Vagina (tissue), 2 donors: ENCODE measurements at regions not wholly inside any gene's neighbourhood (a gene's known extent, or its start where the extent isn't known, plus 50 kb on each side); places are given as distances from the start of the nearest gene placed in this dataset.

ENCODE experiments used
- DNase-seq, 2 donors: peaks; one replicate each; pipeline ENCODE4 v3.0.0-alpha.2; 2017; ENCODE audit errors: extremely low spot score in 2 of 2
- H3K27ac ChIP-seq: fragments of 200-600 bp; sonication (generic); one replicate; pipeline ENCODE4 v1.5.1; 2019
- H3K27me3 ChIP-seq: fragments of 200-600 bp; sonication (generic); one replicate; pipeline ENCODE4 v1.5.1; 2019
- H3K36me3 ChIP-seq, 2 donors: fragments of 200-600 bp; sonication (generic); one replicate each; pipeline ENCODE4 v1.5.1; 2017 to 2019
- H3K4me1 ChIP-seq: fragments of 200-600 bp; sonication (generic); one replicate; pipeline ENCODE4 v1.5.1; 2019
- H3K4me3 ChIP-seq, 2 donors: fragments of 200-600 bp; sonication (generic); 1 replicate in 1 of 2; 2 replicates in 1 of 2; pipeline ENCODE4 v1.5.1; 2016 to 2019
- H3K9me3 ChIP-seq: fragments of 200-600 bp; sonication (generic); one replicate; pipeline ENCODE4 v1.5.1; 2019
- POLR2A ChIP-seq, 2 donors: fragments of 450-650 bp; IDR thresholded peaks; one replicate each; pipeline ENCODE4 v1.6.1; 2017; ENCODE audit warnings: antibody characterized with exemption in 2 of 2, mild to moderate bottlenecking in 2 of 2, moderate library complexity in 2 of 2
- POLR2AphosphoS5 ChIP-seq, 2 donors: sonication (generic); formaldehyde crosslinking; IDR thresholded peaks; one replicate each; pipeline ENCODE4 v1.9.0; 2017; ENCODE audit warnings: antibody characterized with exemption in 2 of 2, mild to moderate bottlenecking in 2 of 2, low read depth in 1 of 2; ENCODE audit not compliant: insufficient read depth in 1 of 2
- intact Hi-C: fragments of 100-400 bp; cut with DNase I; formaldehyde crosslinking; loops from one replicate; pipeline ENCODE4 v1.15.1; 2023
- TF ChIP-seq, protein P1 (sequence below), 3 experiments: fragments of 450-650 bp in 2 of 3; fragments of 200-600 bp in 1 of 3; sonication (generic) in 1 of 3; IDR thresholded peaks; one replicate each; pipeline ENCODE4 v1.5.1; 2017 to 2019; ENCODE audit warnings: antibody characterized with exemption in 3 of 3, mild to moderate bottlenecking in 2 of 3, moderate library complexity in 2 of 3

- peak in 1 of 2 donors; percentile 84 for DNase-seq
- Histone ChIP-seq H3K4me3 (no peak overlapping the region), H3K36me3 (no peaks in the 10 kb centered on the region), H3K27me3 (no peaks in the 10 kb centered on the region), H3K4me1 (peaks cover 24% of the 10 kb centered on the region), H3K9me3 (no peaks in the 10 kb centered on the region), H3K27ac (peak overlapping the region; percentile 40)
- TF ChIP-seq POLR2A (IDR thresholded peaks at IDR 0.05): no peak
- TF ChIP-seq, protein P1, sequence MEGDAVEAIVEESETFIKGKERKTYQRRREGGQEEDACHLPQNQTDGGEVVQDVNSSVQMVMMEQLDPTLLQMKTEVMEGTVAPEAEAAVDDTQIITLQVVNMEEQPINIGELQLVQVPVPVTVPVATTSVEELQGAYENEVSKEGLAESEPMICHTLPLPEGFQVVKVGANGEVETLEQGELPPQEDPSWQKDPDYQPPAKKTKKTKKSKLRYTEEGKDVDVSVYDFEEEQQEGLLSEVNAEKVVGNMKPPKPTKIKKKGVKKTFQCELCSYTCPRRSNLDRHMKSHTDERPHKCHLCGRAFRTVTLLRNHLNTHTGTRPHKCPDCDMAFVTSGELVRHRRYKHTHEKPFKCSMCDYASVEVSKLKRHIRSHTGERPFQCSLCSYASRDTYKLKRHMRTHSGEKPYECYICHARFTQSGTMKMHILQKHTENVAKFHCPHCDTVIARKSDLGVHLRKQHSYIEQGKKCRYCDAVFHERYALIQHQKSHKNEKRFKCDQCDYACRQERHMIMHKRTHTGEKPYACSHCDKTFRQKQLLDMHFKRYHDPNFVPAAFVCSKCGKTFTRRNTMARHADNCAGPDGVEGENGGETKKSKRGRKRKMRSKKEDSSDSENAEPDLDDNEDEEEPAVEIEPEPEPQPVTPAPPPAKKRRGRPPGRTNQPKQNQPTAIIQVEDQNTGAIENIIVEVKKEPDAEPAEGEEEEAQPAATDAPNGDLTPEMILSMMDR (IDR thresholded peaks at IDR 0.05): no peak
- no peak for TF ChIP-seq POLR2AphosphoS5 (IDR thresholded peaks at IDR 0.05; ENCODE audit: insufficient read depth in 1 of 2, low read depth in 1 of 2)
- intact Hi-C loops: no loop called here
Observed at GRCh38 chr17:31595666-31596381, 204.3 kb downstream of the RAB11FIP4 start.

DNA sequence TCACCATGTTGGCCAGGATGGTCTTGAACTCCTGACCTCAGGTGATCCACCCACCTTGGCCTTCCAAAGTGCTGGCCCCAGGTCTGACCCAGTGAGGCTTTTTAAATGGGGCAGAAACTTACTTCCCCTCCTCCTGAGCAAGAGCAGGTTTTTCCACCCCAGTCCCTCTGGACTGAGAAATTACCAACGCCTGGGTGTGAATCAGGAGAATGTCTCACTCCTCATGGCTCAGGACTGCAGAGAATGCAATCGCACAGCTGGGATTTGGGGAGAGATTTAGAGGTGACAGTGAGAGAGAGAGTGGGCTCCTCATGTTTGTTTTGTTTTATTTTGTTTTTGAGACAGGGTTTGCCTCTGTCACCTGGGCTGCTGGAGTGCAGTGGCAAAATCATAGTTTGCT, 203.6 kb downstream of the RAB11FIP4 start:
- Histone ChIP-seq H3K27ac (no peak overlapping the region), H3K36me3 (no peaks in the 10 kb centered on the region), H3K27me3 (no peaks in the 10 kb centered on the region), H3K9me3 (no peaks in the 10 kb centered on the region), H3K4me3 (no peak overlapping the region), H3K4me1 (peaks cover 24% of the 10 kb centered on the region)
- peak in 1 of 2 donors; percentile 27 for DNase-seq
- intact Hi-C loops: no loop called here
- TF ChIP-seq POLR2AphosphoS5 (IDR thresholded peaks at IDR 0.05; ENCODE audit: insufficient read depth in 1 of 2, low read depth in 1 of 2): no peak
- TF ChIP-seq POLR2A (IDR thresholded peaks at IDR 0.05): no peak
- TF ChIP-seq, protein P1 (IDR thresholded peaks at IDR 0.05): no peak

- no peaks in the 10 kb centered on the region for H3K27me3 ChIP-seq
- intact Hi-C loops: no loop called here
- H3K4me3 ChIP-seq: no peak overlapping the region
- peaks cover 24% of the 10 kb centered on the region for H3K4me1 ChIP-seq
- no peak for TF ChIP-seq POLR2A (IDR thresholded peaks at IDR 0.05)
- no peak for TF ChIP-seq POLR2AphosphoS5 (IDR thresholded peaks at IDR 0.05; ENCODE audit: insufficient read depth in 1 of 2, low read depth in 1 of 2)
- TF ChIP-seq, protein P1 (IDR thresholded peaks at IDR 0.05): no peak
- no peak overlapping the region for H3K27ac ChIP-seq
- H3K9me3 ChIP-seq: no peaks in the 10 kb centered on the region
- no peak for DNase-seq
- no peaks in the 10 kb centered on the region for H3K36me3 ChIP-seq
Observed at GRCh38 chr17:31594416-31594815, 202.9 kb downstream of the RAB11FIP4 start.

DNA sequence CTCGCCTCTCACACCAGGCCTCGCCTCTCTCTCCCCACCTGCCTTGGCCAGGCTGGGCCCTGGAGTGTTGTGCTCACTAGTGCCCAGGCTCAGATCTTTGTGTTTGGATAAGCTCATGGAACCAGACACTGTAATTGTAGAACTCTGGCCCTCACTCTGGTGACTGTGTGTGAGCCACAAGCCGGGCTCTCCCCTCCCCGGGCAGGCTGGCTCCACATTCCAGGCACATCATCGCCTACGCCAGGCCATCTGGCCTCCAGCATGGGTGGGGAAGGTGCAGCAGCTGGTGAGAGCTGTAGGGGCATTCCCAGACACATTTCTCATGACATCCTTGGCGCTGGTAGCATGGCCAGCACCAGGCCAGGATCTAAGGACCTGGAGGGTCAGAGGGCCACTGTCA, 202.3 kb downstream of the RAB11FIP4 start:
- H3K27ac ChIP-seq: no peak overlapping the region
- H3K36me3 ChIP-seq: no peaks in the 10 kb centered on the region
- intact Hi-C loops: no loop called here
- DNase-seq: no peak
- no peaks in the 10 kb centered on the region for H3K27me3 ChIP-seq
- TF ChIP-seq, protein P1 (IDR thresholded peaks at IDR 0.05): no peak
- TF ChIP-seq POLR2AphosphoS5 (IDR thresholded peaks at IDR 0.05; ENCODE audit: insufficient read depth in 1 of 2, low read depth in 1 of 2) (no peak), POLR2A (IDR thresholded peaks at IDR 0.05) (no peak)
- no peaks in the 10 kb centered on the region for H3K9me3 ChIP-seq
- H3K4me3 ChIP-seq: no peak overlapping the region
- H3K4me1 ChIP-seq: peaks cover 24% of the 10 kb centered on the region

DNA sequence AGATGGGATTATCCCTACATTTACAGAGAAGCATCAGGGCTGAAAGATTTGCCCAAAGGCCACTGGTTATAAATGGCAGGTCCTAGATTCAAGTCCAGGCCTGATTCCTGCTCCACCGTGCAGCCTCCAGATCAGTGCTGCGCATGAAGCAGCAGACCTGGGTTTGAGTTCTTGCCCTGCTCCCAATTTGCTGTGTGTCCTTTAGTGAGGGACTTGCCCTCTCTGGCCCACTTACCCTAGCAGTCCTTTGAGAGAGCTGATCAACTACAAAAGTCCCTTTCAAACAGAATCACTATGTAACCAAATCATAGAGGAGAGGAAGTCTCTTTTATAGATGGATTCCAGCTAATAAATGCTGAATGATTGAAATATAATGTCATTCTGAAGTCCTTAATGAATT, 200.4 kb downstream of the RAB11FIP4 start:
- no peaks in the 10 kb centered on the region for H3K27me3 ChIP-seq
- no peaks in the 10 kb centered on the region for H3K9me3 ChIP-seq
- no peak overlapping the region for H3K27ac ChIP-seq
- H3K4me1 ChIP-seq: peaks cover 16% of the 10 kb centered on the region
- TF ChIP-seq POLR2A (IDR thresholded peaks at IDR 0.05): no peak
- no peak for TF ChIP-seq POLR2AphosphoS5 (IDR thresholded peaks at IDR 0.05; ENCODE audit: insufficient read depth in 1 of 2, low read depth in 1 of 2)
- TF ChIP-seq, protein P1 (IDR thresholded peaks at IDR 0.05): no peak
- intact Hi-C loops: no loop called here
- no peak for DNase-seq
- no peaks in the 10 kb centered on the region for H3K36me3 ChIP-seq
- no peak overlapping the region for H3K4me3 ChIP-seq
